ENCODE measurements at regions not wholly inside any gene's neighbourhood (a gene's known extent, or its start where the extent isn't known, plus 50 kb on each side); places are given as distances from the start of the nearest gene placed in this dataset.
"Not testable (repeated sequence)": the region's sequence is repeated elsewhere in the genome, so short reads cannot be mapped to it uniquely, and the experiment has no call there.

DNA sequence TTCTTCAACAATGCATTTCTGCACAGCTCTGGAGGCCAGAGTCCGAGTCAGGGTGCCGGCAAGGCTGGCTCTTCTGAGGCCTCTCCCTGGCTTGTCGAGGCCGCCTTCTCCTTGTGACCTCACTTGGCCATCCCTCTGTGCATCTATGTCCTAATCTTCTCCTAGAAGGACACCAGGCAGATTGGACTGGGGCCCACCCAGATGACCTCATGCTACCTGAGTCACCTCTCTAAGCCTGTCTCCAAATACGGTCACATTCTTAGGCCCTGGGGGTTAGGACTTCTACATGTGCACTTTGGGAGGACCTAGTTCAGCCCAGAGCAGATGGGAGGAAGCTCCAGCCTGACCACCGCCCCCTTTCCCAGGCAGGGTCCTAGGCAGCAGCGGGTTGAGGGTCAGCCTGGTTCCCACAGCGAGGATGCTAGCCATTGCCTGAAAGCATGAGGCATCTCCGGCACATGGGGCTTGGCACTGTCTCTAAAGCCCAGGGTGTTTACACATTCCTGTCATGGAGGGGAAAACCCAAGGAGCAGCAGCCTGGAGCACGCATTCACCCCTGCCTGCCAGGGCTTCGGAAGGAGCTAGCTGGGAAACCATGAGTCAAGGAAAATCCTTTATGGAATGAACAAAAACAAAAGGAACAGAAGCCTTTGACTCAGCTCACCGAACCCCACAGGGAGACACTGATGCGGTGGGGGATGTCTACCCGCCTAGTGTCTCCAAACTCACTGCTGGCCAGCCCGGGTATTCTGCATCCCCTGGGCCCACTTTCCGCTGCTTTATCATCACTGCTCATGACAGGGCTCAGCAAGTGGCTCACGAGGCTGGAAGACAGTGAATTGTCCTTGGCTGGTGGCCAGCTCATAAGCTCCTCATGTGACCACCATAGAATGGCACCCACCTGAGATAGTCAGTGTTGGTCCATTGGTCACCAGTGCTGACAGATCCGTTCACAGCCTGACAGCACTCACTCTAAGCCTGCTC, 140.2 kb upstream of the ZNF469 start:
- DNase-seq (ENCODE audit: low spot score) = peak; percentile 94

GRCh38 chr16:88243921-88244320, 138.8 kb upstream of the ZNF469 start:
- not testable (repeated sequence) for DNase-seq (ENCODE audit: low spot score)

DNA sequence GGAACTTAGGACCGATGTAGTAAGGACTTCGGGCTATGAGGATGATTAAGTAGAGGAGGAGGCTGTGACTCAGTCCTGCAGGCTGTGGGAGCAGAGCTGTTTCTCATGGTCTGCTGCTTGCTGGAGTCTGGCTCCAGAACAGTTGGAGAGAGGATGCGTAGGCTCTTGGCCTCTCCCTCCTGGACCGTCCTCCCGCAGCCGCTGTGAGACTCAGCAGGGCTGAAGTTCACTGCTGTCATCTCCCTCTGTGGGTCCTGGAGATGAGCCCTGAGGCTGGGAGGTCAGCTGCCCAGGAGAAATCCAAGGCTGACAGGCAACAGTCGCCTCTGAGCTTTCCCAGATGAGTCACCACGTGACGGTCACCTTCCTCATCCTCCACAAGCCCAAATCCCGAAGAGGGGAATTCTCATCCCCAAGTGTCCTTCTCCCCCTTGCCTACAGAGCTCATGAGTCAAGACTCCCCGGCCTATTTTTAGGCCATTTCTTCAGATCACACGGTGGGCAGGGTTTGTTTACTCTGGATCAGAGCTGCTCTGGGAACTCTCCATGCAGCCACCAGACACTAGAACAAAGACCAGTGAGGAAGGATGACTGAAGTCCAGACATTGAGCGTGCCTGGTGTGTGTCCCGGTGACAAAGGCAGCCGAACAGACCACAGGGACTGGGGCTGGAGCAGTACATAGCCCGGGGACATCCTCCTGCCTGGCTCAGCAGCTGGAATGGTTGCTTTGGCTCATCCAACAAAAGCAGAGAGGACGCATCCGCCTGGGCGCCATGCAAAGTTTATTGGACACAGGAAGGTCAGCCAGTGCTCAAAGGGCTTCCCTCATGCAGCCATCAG, 137.3 kb upstream of the ZNF469 start:
- DNase-seq (ENCODE audit: low spot score) = peak; percentile 99

DNA sequence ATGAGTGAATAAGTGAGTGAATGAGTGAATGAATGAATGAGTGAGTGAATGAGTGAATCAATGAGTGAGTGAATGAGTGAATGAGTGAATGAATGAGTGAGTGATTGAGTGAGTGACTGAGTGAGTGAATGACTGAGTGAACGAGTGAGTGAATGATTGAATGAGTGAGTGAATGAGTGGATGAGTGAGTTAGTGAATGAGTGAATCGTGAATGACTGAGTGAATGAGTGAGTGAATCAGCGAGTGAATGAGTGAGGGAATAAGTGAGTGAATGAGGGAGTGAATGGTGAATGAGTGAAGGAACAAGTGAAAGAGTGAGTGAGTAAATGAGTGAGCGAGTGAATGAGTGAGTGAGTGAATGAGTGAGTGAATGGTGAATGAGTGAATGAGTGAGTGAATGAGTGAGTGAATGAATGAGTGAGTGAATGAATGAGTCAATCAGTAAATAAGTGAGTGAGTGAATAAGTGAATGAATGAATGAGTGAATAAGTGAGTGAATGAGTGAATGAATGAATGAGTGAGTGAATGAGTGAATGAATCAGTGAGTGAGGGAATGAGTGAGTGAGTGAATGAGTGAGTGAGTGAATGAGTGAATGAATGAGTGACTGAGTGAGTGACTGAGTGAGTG, 135.7 kb upstream of the ZNF469 start:
- DNase-seq (ENCODE audit: low spot score) = not testable (repeated sequence)

- DNase-seq (ENCODE audit: low spot score) = peak; percentile 27
Observed at GRCh38 chr16:88247583-88247966, 135.2 kb upstream of the ZNF469 start.

DNA sequence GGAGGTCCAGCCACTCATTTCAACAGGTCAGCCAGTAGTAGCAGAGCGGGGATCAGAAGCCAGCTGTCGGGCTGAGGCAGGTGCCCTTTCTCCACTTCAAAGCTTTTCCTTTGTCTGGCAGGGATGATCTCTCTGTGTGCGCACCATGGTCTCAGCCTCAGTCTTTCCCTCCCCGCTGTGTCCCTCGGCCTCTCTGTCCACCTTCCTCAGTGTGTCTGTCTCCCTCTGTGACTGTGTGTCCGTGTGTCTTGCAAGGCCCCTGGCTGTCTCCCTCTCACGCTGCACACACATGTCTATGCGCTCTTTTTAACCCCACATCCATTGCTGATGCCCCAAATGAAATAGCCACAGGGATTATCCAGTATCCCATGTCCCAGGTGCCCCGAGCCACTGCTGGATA, 134.0 kb upstream of the ZNF469 start:
- DNase-seq (ENCODE audit: low spot score) = not testable (repeated sequence)

- DNase-seq (ENCODE audit: low spot score) = not testable (repeated sequence)
Observed at GRCh38 chr16:88250381-88250780, 132.4 kb upstream of the ZNF469 start.

GRCh38 chr16:88252057-88252794, 130.5 kb upstream of the ZNF469 start:
- not testable (repeated sequence) for DNase-seq (ENCODE audit: low spot score)

DNA sequence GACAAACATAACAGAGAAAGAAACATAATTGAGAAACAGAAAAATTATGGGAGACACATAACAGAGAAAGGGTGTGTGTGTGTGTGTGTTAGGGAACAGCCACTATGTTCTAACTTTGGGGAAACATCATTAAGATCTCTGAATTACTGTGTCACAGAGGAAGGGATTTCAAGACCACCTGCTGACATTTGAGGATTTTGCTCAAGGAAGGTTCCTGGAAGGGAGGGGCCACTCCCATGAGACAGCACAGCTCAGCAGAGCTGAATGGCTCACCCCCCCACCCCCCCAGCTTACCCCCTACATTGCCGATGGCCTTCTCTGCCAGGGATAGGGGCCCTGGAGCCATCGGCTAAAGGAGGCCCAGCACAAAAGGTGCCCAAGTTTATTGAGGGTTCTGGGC, 124.6 kb upstream of the ZNF469 start:
- DNase-seq (ENCODE audit: low spot score) = not testable (repeated sequence)

DNA sequence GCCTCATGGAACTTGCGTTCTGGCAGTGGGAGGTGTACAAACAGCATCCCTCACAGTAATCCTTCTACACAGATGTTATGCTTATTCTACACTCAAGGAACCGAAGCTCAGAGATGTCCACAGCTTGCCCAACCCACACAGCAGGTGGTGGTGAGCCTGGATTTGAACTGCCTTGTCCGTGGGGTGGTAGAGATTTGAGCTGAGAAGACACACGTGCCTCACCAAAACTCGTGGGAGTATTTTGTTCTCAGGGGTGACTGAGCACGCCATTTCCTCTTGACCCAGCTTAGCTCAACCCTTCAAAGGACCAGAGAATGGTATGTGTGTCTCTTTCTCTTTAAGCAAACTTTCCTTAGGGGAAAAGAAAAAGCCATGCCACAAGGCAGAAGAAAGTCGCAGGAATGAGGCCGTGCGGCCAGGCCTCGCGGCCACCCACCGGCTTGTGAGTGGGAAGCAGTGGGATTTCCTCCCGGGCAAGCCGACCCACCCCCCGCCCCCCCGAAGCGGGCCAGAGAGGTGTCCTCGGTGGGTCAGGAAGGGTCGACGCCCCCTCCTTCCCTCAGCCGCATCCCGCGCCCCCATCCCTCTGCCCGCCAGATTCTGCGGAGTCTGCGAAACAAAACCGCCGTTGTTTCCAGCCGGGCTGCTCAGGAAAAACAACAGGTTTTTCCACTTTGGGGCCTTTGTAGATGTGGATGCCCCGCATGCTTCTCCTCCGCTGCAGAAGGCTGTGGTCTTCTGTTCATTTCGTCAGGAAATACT, 123.8 kb upstream of the ZNF469 start:
- DNase-seq (ENCODE audit: low spot score) = not testable (repeated sequence)

DNA sequence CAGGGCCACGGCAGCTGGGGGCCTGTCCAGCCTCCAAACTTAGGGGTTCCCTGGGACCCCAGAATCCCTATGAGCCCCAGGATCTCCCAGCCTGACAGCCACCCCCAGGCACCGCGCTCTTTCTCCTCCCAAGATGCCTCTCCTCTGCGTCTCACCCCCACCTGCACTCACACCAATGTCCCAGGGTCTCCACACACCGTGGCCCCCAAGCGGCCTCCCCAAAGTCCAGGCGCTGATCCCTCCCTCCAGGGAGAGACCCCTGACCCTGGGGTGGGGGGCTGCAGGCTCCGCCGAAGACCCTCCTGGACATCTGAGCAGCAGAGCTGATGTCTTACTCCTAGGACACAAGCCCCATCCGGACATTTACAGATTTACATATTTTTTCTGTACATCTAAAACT, 123.2 kb upstream of the ZNF469 start:
- DNase-seq (ENCODE audit: low spot score) = not testable (repeated sequence)

DNA sequence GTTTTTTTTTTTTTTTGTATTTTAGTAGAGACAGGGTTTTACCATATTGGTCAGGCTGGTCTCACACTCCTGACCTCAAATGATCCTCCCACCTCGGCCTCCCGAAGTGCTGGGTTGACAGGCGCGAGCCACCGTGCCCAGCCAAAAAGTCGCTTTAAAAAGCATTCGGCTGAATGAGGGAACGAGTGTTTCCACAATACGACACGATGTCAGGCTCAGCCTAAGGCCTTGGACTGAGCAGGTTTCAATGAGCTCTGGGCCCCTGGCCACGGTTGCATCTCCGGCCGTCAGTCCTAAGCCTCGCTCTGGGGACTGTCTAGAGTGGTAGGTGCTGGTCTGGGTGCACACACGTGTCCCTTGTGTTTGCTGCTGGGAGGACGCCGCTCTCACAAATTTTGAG, 122.6 kb upstream of the ZNF469 start:
- DNase-seq (ENCODE audit: low spot score) = not testable (repeated sequence)

DNA sequence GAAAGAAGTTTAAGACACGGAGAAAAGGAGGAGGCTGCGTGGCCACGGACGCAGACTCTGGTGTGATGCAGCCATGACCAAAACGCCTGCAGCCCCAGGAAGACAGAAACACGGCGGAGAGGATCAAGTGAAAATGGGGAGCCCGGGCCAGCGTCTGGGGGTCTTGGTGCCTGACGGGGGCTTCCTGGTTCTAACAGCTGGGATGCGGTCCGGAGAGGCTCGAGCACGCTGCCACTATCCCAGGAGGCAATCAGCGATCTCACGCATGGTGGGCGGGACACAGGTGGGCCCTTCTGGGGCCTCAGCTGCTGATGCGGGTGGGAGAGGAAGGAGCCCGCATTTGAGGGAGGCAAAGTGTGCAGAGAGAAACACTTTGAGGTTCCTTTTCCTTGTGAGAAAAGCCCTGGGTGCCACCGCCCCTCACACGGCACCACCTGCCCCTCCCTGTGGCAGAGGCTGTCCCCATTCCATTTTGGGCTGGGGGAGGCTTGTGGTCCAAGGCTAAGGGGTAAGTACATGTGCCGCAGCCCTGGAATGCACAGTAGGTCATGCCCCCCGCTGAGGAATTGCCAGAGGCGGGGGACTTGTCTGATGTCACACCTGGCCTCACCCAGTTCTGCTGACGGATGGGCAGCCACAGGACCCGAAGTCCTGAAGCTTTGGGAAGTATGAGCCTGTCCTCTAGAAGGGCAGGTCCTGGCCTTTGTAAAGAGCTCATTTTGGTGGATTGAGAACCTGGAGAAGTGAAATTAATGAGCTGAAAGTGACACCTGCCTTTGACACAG, 121.7 kb upstream of the ZNF469 start:
- DNase-seq (ENCODE audit: low spot score) = not testable (repeated sequence)

GRCh38 chr16:88261814-88262605, 120.7 kb upstream of the ZNF469 start:
- DNase-seq (ENCODE audit: low spot score) = not testable (repeated sequence)

DNA sequence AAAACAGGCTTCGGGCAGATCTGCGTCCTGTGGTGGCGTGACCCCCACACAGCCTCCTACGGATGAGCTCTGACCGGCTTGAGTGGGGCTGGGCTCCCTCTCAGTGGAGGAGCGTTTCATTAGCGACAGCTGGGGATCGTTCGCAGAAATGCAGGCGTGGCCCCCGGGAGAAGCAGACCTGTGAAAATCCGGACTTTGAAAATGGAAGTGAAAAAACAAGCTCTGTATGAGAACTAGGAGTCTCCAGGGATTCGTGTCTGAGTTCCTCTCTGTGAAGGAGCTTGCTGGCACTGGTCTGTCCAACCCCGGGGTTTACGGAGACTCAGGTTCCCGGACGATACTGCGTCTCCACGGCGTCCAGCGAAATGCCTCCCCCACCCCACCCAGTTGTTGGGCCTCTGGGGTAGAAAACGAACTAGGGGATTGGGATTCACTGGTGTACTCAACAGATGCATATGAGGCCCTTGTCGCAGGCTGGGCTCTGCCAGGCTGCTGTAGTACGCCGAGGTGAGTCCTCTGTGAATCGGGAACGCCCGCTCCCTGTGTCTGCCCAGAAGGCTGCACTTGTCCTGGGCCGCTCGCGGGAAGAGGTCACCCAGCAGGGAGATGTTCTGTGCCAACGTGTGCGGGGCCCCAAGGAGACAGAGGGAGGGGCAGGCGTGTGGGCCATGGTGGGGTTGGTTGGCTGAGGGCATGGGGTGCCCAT, 119.7 kb upstream of the ZNF469 start:
- DNase-seq (ENCODE audit: low spot score) = peak; percentile 65

DNA sequence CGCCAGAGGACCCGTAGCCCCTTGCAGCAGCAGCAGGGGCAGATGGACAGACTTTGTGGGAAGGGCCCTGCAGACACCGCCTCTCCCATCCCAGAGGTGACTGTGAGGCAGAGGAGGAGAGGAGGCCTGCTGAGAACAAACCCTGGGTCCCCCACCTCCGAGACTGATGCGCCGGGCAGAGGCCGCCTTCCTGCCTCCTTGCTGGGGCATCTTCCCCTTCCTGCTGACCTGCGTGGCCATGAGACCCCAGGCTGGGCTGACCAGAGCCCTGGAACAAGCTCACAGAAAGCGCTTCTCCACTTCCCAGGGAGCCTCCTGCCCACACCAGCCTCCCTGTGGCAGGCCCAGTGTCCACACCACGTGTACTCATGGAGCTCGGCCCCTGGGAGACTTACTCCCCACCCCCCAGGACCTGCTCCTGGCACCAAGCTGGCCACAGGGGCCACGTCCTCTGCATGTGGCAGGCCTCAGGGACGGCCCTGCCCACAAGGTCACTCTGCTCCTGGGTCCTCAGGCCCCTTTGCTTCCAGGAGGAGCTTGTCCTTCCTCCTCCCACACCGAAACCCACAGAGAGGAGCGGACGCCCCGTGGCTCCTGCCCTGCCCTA, 119.0 kb upstream of the ZNF469 start:
- not testable (repeated sequence) for DNase-seq (ENCODE audit: low spot score)

DNA sequence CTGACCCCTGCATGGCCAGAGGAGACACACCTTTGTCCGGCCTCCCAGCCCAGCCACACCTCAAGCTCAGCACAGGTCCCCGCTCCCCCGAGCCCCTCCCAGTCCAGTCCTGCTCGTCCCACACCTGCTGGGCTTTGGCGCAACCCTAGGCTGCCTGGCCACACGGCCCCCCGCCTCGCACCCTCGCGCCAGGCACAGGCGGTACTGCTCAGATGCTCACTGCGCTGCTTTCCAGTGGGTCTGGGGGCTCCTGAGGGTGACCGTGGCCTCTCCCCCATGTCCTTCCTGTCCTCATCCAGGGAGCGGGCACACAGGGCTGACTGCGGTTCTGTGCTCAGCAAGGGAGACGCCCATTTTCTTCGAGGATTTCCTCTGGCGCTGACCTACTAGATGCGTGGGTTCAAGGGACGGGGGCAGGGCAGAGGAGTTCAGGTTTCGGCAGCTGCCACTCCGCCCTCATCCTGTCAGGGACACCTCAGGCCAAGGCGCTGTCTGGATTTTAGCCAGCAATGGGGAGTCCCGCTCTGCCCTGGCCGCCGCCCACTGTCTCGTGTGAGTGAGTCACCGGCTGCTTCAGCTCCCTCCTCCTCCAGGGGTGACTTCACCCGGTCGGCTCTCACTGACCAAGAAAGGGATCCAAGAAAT, 118.0 kb upstream of the ZNF469 start:
- peak; percentile 97 for DNase-seq (ENCODE audit: low spot score)

Measured in A172 (cell line).